C4-2B (cell line): ENCODE measurements at regions not wholly inside any gene's neighbourhood (a gene's known extent, or its start where the extent isn't known, plus 50 kb on each side); places are given as distances from the start of the nearest gene placed in this dataset.

Experiments used
- ZFX ChIP-seq: fragments of 450-650 bp; IDR thresholded peaks from 2 replicates; pipeline ENCODE4 v1.6.1; 2017
- TF ChIP-seq, protein P1 (sequence below): fragments of 450-650 bp; conservative IDR thresholded peaks from 2 replicates; pipeline ENCODE4 v1.5.1; 2017; ENCODE audit warnings: mild to moderate bottlenecking

DNA sequence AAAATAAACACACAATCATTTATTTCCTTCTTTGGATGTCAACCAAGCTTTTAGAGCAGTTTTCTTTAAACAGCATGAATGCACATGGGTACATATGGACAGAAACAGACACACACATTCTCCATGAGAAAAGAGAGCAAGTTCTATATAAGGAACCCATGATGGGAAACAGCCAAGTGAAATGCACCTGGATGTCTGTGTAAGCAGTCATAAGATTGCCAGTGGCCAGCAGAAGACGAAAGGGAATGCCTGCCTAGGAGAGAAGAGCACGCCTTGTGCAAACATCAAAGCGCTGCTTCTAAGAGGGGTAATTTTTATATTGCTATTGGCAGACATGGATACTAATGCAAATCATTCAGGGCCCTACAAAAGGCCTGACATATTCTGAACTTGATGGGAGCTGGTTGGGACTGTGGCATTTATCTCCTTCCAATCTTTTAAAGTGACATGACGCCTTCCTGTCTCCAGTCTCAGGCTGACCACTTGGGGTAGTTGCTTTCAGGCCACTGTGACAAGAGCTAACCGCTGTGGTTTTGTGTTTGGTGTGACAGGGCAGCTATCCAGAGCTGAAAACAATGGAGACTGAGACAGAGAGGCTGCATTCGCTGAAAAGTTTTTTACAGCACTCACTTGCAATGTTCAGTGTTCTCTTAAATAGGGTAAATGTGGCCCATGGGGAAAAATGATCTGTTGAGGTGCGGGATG lies 75.0 kb upstream of the DPT start:
- TF ChIP-seq, protein P1, sequence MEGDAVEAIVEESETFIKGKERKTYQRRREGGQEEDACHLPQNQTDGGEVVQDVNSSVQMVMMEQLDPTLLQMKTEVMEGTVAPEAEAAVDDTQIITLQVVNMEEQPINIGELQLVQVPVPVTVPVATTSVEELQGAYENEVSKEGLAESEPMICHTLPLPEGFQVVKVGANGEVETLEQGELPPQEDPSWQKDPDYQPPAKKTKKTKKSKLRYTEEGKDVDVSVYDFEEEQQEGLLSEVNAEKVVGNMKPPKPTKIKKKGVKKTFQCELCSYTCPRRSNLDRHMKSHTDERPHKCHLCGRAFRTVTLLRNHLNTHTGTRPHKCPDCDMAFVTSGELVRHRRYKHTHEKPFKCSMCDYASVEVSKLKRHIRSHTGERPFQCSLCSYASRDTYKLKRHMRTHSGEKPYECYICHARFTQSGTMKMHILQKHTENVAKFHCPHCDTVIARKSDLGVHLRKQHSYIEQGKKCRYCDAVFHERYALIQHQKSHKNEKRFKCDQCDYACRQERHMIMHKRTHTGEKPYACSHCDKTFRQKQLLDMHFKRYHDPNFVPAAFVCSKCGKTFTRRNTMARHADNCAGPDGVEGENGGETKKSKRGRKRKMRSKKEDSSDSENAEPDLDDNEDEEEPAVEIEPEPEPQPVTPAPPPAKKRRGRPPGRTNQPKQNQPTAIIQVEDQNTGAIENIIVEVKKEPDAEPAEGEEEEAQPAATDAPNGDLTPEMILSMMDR: no peak
- TF ChIP-seq ZFX: no peak
